ENCODE measurements at regions not wholly inside any gene's neighbourhood (a gene's known extent, or its start where the extent isn't known, plus 50 kb on each side); places are given as distances from the start of the nearest gene placed in this dataset.

GRCh38 chr1:217921126-217921904 lies 290.2 kb downstream of the SPATA17 start:
- no peak for DNase-seq (ENCODE audit: low spot score)
- Histone ChIP-seq H3K4me1 (ENCODE audit: control insufficient read depth in 4 of 4, insufficient read depth in 4 of 4, low read length in 3 of 4) (no peaks in the 10 kb centered on the region), H3K27me3 (ENCODE audit: control insufficient read depth in 4 of 4, insufficient read depth in 4 of 4, low read length in 3 of 4) (peaks cover 0 to 14% (median 5%) of the 10 kb centered on the region in 4 donors), H3K4me3 (ENCODE audit: low read depth in 1 of 3, low read length in 3 of 3) (no peak overlapping the region), H3K9ac (ENCODE audit: low read depth in 1 of 2, low read length in 2 of 2) (no peak overlapping the region), H3K9me3 (ENCODE audit: control insufficient read depth in 4 of 4, low read length in 3 of 4) (no peaks in the 10 kb centered on the region), H3K27ac (ENCODE audit: low read depth in 1 of 2, low read length in 2 of 2) (no peak overlapping the region), H3K36me3 (ENCODE audit: control insufficient read depth in 4 of 4, insufficient read depth in 3 of 4, low read depth in 1 of 4, low read length in 3 of 4) (no peaks in the 10 kb centered on the region)
- WGBS: 61% methylated on average over 7 of the region's 7 CpGs
- TF ChIP-seq ATF3 (IDR thresholded peaks at IDR 0.05) (no peak), FOXA2 (IDR thresholded peaks at IDR 0.05) (no peak), JUND (IDR thresholded peaks at IDR 0.05) (no peak), CTCF (IDR thresholded peaks at IDR 0.05; ENCODE audit: low read depth, low read length, missing input control) (no peak), TAF1 (conservative IDR thresholded peaks at IDR 0.05) (no peak), MAX (IDR thresholded peaks at IDR 0.05) (no peak), REST (IDR thresholded peaks at IDR 0.05) (no peak), HNF4A (conservative IDR thresholded peaks at IDR 0.05) (no peak), HNF4G (IDR thresholded peaks at IDR 0.05) (no peak)

GRCh38 chr1:217924924-217925323 lies 293.8 kb downstream of the SPATA17 start:
- H3K9me3 ChIP-seq (ENCODE audit: control insufficient read depth in 4 of 4, low read length in 3 of 4): no peaks in the 10 kb centered on the region
- DNase-seq (ENCODE audit: low spot score): no peak
- H3K27ac ChIP-seq (ENCODE audit: low read depth in 1 of 2, low read length in 2 of 2): no peak overlapping the region
- H3K4me3 ChIP-seq (ENCODE audit: low read depth in 1 of 3, low read length in 3 of 3): no peak overlapping the region
- peaks cover 0 to 1% (median 0%) of the 10 kb centered on the region in 4 donors for H3K4me1 ChIP-seq (ENCODE audit: control insufficient read depth in 4 of 4, insufficient read depth in 4 of 4, low read length in 3 of 4)
- 6% methylated on average over 36 of the region's 36 CpGs for WGBS
- H3K9ac ChIP-seq (ENCODE audit: low read depth in 1 of 2, low read length in 2 of 2): no peak overlapping the region
- peaks cover 0 to 14% (median 4%) of the 10 kb centered on the region in 4 donors for H3K27me3 ChIP-seq (ENCODE audit: control insufficient read depth in 4 of 4, insufficient read depth in 4 of 4, low read length in 3 of 4)
- H3K36me3 ChIP-seq (ENCODE audit: control insufficient read depth in 4 of 4, insufficient read depth in 3 of 4, low read depth in 1 of 4, low read length in 3 of 4): no peaks in the 10 kb centered on the region
- TF ChIP-seq RXRA (IDR thresholded peaks at IDR 0.05): no peak
- no peak for TF ChIP-seq SP1 (IDR thresholded peaks at IDR 0.05)
- no peak for TF ChIP-seq HNF4G (IDR thresholded peaks at IDR 0.05)
- no peak for TF ChIP-seq JUND (IDR thresholded peaks at IDR 0.05)
- TF ChIP-seq FOXA1 (IDR thresholded peaks at IDR 0.05): no peak
- no peak for TF ChIP-seq NR2F2 (IDR thresholded peaks at IDR 0.05)
- TF ChIP-seq ATF3 (IDR thresholded peaks at IDR 0.05): no peak
- no peak for TF ChIP-seq YY1 (IDR thresholded peaks at IDR 0.05)
- no peak for TF ChIP-seq GABPA (IDR thresholded peaks at IDR 0.05 in 1 of 2, conservative IDR thresholded peaks at IDR 0.05 in 1 of 2)

All from liver (tissue), 8 donors.